Gastrocnemius medialis (tissue), 4 donors: ENCODE measurements at regions not wholly inside any gene's neighbourhood (a gene's known extent, or its start where the extent isn't known, plus 50 kb on each side); places are given as distances from the start of the nearest gene placed in this dataset.

Source experiments
- ATAC-seq, 2 donors: fragments of 150-250 bp; one replicate each; pipeline ENCODE4 v1.9.1; 2016
- DNase-seq, 2 donors: peaks; one replicate each; pipeline ENCODE4 v3.0.0-alpha.2; 2019
- H3K27ac ChIP-seq, 4 donors: fragments of 200-600 bp; sonication (generic); 1 replicate in 1 of 4; 2 replicates in 3 of 4; pipeline ENCODE4 v1.5.1; 2016 to 2018; ENCODE audit warnings: mild to moderate bottlenecking in 2 of 4, moderate library complexity in 1 of 4
- H3K27me3 ChIP-seq, 3 donors: fragments of 200-600 bp; sonication (generic) in 2 of 3; 1 replicate in 1 of 3; 2 replicates in 2 of 3; pipeline versions ENCODE4 v1.5.1 to v1.6.0; 2016 to 2019; ENCODE audit warnings: mild to moderate bottlenecking in 1 of 3, moderate library complexity in 1 of 3
- H3K36me3 ChIP-seq, 2 donors: fragments of 200-600 bp; sonication (generic) in 1 of 2; one replicate each; pipeline ENCODE4 v1.5.1; 2017 to 2018
- H3K4me1 ChIP-seq, 2 donors: fragments of 200-600 bp; sonication (generic) in 1 of 2; one replicate each; pipeline ENCODE4 v1.5.1; 2016 to 2017; ENCODE audit warnings: mild to moderate bottlenecking in 2 of 2
- H3K4me3 ChIP-seq, 4 donors: fragments of 200-600 bp; sonication (generic) in 3 of 4; 1 replicate in 1 of 4; 2 replicates in 3 of 4; pipeline ENCODE4 v1.5.1; 2016 to 2019; ENCODE audit warnings: mild to moderate bottlenecking in 2 of 4
- H3K9me3 ChIP-seq, 3 donors: fragments of 200-600 bp; sonication (generic) in 2 of 3; 1 replicate in 1 of 3; 2 replicates in 2 of 3; pipeline ENCODE4 v1.5.1; 2016 to 2019
- CTCF ChIP-seq, 5 experiments: fragments of 450-650 bp in 3 of 5; fragments of 200-600 bp in 2 of 5; sonication (generic) in 2 of 5; IDR thresholded peaks in 4 of 5; conservative IDR thresholded peaks in 1 of 5; 1 replicate in 4 of 5; 2 replicates in 1 of 5; pipeline ENCODE4 v1.5.1; 2016 to 2019; ENCODE audit warnings: antibody characterized with exemption in 5 of 5, mild to moderate bottlenecking in 3 of 5, moderate library complexity in 3 of 5
- POLR2A ChIP-seq, 2 donors: fragments of 450-650 bp; IDR thresholded peaks; one replicate each; pipeline ENCODE4 v1.6.1; 2017; ENCODE audit warnings: antibody characterized with exemption in 2 of 2, mild to moderate bottlenecking in 2 of 2, moderate library complexity in 2 of 2
- in situ Hi-C, 4 donors: fragments of 200-750 bp; cut with MboI; loops; one replicate each; pipeline versions ENCODE4 v1.15.0 to v1.8.0; 2017; ENCODE audit warnings: low sequenced_read_pairs in 4 of 4
- intact Hi-C: fragments of 100-400 bp; cut with DNase I; formaldehyde crosslinking; loops from one replicate; pipeline ENCODE4 v1.15.1; 2023; ENCODE audit warnings: low total_unique reads

- H3K36me3 ChIP-seq: no peaks in the 10 kb centered on the region
- no peaks in the 10 kb centered on the region for H3K27me3 ChIP-seq
- ATAC-seq: no peak
- TF ChIP-seq POLR2A (IDR thresholded peaks at IDR 0.05): no peak
- intact Hi-C loops: no loop called here
- H3K4me1 ChIP-seq: peaks cover 0 to 5% of the 10 kb centered on the region in 2 donors
- no peak overlapping the region for H3K27ac ChIP-seq
- H3K4me3 ChIP-seq: no peak overlapping the region
- H3K9me3 ChIP-seq: no peaks in the 10 kb centered on the region
- no peak for DNase-seq
- in situ Hi-C loops: no loop called here
Observed at GRCh38 chr2:104040771-104041170, 813.1 kb upstream of the POU3F3 start.

GRCh38 chr2:104041351-104041750, 812.6 kb upstream of the POU3F3 start:
- Histone ChIP-seq H3K36me3 (no peaks in the 10 kb centered on the region), H3K4me3 (no peak overlapping the region), H3K9me3 (no peaks in the 10 kb centered on the region), H3K27me3 (no peaks in the 10 kb centered on the region), H3K27ac (no peak overlapping the region), H3K4me1 (peaks cover 0 to 5% of the 10 kb centered on the region in 2 donors)
- intact Hi-C loops: no loop called here
- TF ChIP-seq POLR2A (IDR thresholded peaks at IDR 0.05) (no peak), CTCF (IDR thresholded peaks at IDR 0.05 in 4 of 5, conservative IDR thresholded peaks at IDR 0.05 in 1 of 5) (no peak)
- DNase-seq: no peak
- ATAC-seq: no peak
- in situ Hi-C loops: no loop called here

- in situ Hi-C loops: no loop called here
- Histone ChIP-seq H3K4me1 (peaks cover 0 to 5% of the 10 kb centered on the region in 2 donors), H3K4me3 (no peak overlapping the region), H3K9me3 (no peaks in the 10 kb centered on the region), H3K27ac (no peak overlapping the region), H3K27me3 (no peaks in the 10 kb centered on the region), H3K36me3 (no peaks in the 10 kb centered on the region)
- intact Hi-C loops: no loop called here
- TF ChIP-seq POLR2A (IDR thresholded peaks at IDR 0.05): no peak
- TF ChIP-seq CTCF (IDR thresholded peaks at IDR 0.05 in 4 of 5, conservative IDR thresholded peaks at IDR 0.05 in 1 of 5): no peak
- peak in 1 of 2 donors; percentile 53 for ATAC-seq
- no peak for DNase-seq
Observed at GRCh38 chr2:104043864-104044263, 810.1 kb upstream of the POU3F3 start.

- Histone ChIP-seq H3K36me3 (no peaks in the 10 kb centered on the region), H3K27me3 (no peaks in the 10 kb centered on the region), H3K4me1 (peaks cover 0 to 5% of the 10 kb centered on the region in 2 donors), H3K9me3 (no peaks in the 10 kb centered on the region), H3K27ac (no peak overlapping the region), H3K4me3 (no peak overlapping the region)
- ATAC-seq (no peak), DNase-seq (no peak)
- intact Hi-C loops: no loop called here
- TF ChIP-seq POLR2A (IDR thresholded peaks at IDR 0.05): no peak
- TF ChIP-seq CTCF (IDR thresholded peaks at IDR 0.05 in 4 of 5, conservative IDR thresholded peaks at IDR 0.05 in 1 of 5): no peak
- in situ Hi-C loops: no loop called here
Observed at GRCh38 chr2:104045071-104045470, 808.8 kb upstream of the POU3F3 start.

GRCh38 chr2:104046466-104046865, 807.4 kb upstream of the POU3F3 start:
- no peak for DNase-seq
- intact Hi-C loops: no loop called here
- H3K4me3 ChIP-seq: no peak overlapping the region
- in situ Hi-C loops: no loop called here
- TF ChIP-seq POLR2A (IDR thresholded peaks at IDR 0.05) (no peak), CTCF (IDR thresholded peaks at IDR 0.05 in 4 of 5, conservative IDR thresholded peaks at IDR 0.05 in 1 of 5) (no peak)
- no peak overlapping the region for H3K27ac ChIP-seq
- no peaks in the 10 kb centered on the region for H3K27me3 ChIP-seq
- H3K36me3 ChIP-seq: no peaks in the 10 kb centered on the region
- no peak for ATAC-seq
- no peaks in the 10 kb centered on the region for H3K9me3 ChIP-seq
- H3K4me1 ChIP-seq: peaks cover 0 to 5% of the 10 kb centered on the region in 2 donors
